Cardiac fibroblast (primary cell): ENCODE measurements at regions not wholly inside any gene's neighbourhood (a gene's known extent, or its start where the extent isn't known, plus 50 kb on each side); places are given as distances from the start of the nearest gene placed in this dataset.

Experiments used
- DNase-seq, 2 donors: peaks; one replicate each; pipeline versions ENCODE4 v3.0.0 to v3.0.0-alpha.2; 2010; ENCODE audit warnings: low read depth in 2 of 2
- H3K4me3 ChIP-seq, 2 donors: replicated peaks in 1 of 2; 1 replicate in 1 of 2; 2 replicates in 1 of 2; pipeline ENCODE4 v1.5.1; 2011; ENCODE audit warnings: low read depth in 2 of 2, low read length in 2 of 2, mild to moderate bottlenecking in 2 of 2, moderate library complexity in 1 of 2
- CTCF ChIP-seq: IDR thresholded peaks from one replicate; pipeline ENCODE4 v1.5.1; 2011; ENCODE audit warnings: low read depth, mild to moderate bottlenecking, low read length, inconsistent platforms

- TF ChIP-seq CTCF: no peak
- H3K4me3 ChIP-seq: no peak overlapping the region
- DNase-seq: peak; percentile 98
These were observed 117.9 kb upstream of the FST start for GRCh38 chr5:53362521-53362941.

- H3K4me3 ChIP-seq: no peak overlapping the region
- DNase-seq: peak; percentile 34 to 64
- no peak for TF ChIP-seq CTCF
These were observed 116.4 kb upstream of the FST start for GRCh38 chr5:53364061-53364460.

GRCh38 chr5:53366245-53366644 lies 114.2 kb upstream of the FST start:
- no peak overlapping the region for H3K4me3 ChIP-seq
- DNase-seq: peak in 1 of 2 donors; percentile 82
- no peak for TF ChIP-seq CTCF

- H3K4me3 ChIP-seq: no peak overlapping the region
- no peak for TF ChIP-seq CTCF
- DNase-seq: no peak
These were observed 112.7 kb upstream of the FST start for GRCh38 chr5:53367727-53368126.

GRCh38 chr5:53368516-53368915 lies 111.9 kb upstream of the FST start:
- TF ChIP-seq CTCF: no peak
- H3K4me3 ChIP-seq: no peak overlapping the region
- DNase-seq: peak in 1 of 2 donors; percentile 76

- no peak overlapping the region for H3K4me3 ChIP-seq
- TF ChIP-seq CTCF: no peak
- peak; percentile 28 to 43 for DNase-seq
These were observed 111.3 kb upstream of the FST start for GRCh38 chr5:53368966-53369605.

- no peak for TF ChIP-seq CTCF
- no peak overlapping the region for H3K4me3 ChIP-seq
- no peak for DNase-seq
These were observed 110.7 kb upstream of the FST start for GRCh38 chr5:53369681-53370080.
